Stimulated activated memory B cell treated with anti-CD40 and anti-IgM and Interleukin-4, amounts not matched to agents 10 μg/mL and 1 μg/mL and 100 μg/mL, for 72 hours (primary cell): ENCODE measurements at regions not wholly inside any gene's neighbourhood (a gene's known extent, or its start where the extent isn't known, plus 50 kb on each side); places are given as distances from the start of the nearest gene placed in this dataset.

Experiments
- ATAC-seq: fragments of 150-1000 bp; cut with Tn5 transposase; 2 replicates; pipeline ENCODE4 v1.10.0; 2021
- H3K27ac Mint-ChIP-seq: one replicate; pipeline ENCODE4 v1.8.0; 2022; ENCODE audit warnings: mild to moderate bottlenecking, mixed read lengths
- H3K27me3 Mint-ChIP-seq: one replicate; pipeline ENCODE4 v1.8.0; 2022; ENCODE audit warnings: mixed read lengths
- H3K36me3 Mint-ChIP-seq: one replicate; pipeline ENCODE4 v1.8.0; 2022; ENCODE audit warnings: mixed read lengths
- H3K4me1 Mint-ChIP-seq: one replicate; pipeline ENCODE4 v1.8.0; 2022; ENCODE audit warnings: mixed read lengths
- H3K4me3 Mint-ChIP-seq: one replicate; pipeline ENCODE4 v1.8.0; 2022; ENCODE audit warnings: mild to moderate bottlenecking, moderate library complexity, mixed read lengths
- H3K9me3 Mint-ChIP-seq: one replicate; pipeline ENCODE4 v1.8.0; 2022; ENCODE audit warnings: mixed read lengths

DNA sequence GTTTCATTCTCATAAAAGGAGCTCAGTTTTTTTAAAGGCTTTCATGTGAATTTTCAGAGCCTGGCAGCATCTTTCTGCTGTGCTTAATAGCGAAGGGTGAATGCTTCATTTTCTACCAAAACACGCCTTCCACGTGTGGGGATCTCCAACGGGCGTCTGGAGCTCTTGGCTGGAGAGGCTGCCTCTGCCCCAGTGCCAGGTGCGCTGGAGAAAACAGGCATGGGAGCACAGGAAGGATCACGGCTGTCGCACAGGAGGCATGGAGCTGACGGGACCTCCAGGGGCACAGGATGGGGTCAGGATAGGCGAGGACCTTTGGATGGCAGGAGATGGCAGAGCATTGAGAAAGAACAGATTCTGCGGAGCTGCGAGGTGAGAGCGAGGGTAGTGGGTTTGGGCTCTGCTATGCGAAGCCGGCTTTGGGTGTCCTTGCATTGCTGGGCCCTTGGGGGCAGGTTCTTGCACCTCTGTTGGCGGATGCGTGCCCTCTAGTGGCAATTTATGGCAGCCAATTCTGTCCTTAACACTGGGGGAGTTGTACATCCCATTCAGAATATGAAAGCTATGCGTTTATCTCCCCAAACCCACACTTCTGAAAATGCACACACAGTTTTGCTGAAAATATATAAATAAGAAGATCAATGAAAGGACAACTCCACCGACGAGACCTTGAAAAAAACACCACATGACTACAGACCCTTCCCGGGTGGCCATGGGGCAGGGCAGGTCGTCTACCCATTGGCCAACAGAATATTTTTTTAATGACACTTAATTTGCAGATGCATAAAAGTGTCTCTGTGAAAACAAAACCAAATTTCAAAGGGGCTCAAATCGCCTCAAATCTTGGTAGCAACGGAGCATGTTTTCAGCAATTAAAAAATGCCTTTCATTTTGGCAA is 90.4 kb upstream of the SLC35G4 start:
- peaks cover 9% of the 10 kb centered on the region for H3K27me3 Mint-ChIP-seq
- peaks cover 6% of the 10 kb centered on the region for H3K4me1 Mint-ChIP-seq
- H3K36me3 Mint-ChIP-seq, result no peaks in the 10 kb centered on the region
- H3K4me3 Mint-ChIP-seq, result no peak overlapping the region
- no peaks in the 10 kb centered on the region for H3K9me3 Mint-ChIP-seq
- peak; percentile 60 for ATAC-seq
- no peak overlapping the region for H3K27ac Mint-ChIP-seq

DNA sequence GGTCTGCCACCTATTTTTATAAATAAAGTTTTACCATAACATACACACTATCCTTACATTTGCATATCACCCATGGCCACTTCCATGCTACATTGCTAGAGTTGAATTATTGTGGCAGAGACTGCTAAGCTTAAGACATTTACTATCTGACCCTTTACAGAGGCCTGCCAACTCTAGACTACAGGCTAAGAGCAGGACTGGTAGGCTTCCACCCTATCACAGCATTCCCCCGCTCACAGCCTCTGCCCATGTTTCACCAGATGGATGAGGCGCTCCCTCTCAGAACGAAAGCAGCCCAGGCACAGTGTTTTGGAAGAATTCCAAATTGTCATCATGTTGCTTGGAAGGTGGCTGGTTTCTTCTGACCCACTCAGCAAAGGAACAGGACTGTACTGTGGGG is 91.7 kb upstream of the SLC35G4 start:
- ATAC-seq, result no peak
- H3K27ac Mint-ChIP-seq, result no peak overlapping the region
- H3K9me3 Mint-ChIP-seq, result no peaks in the 10 kb centered on the region
- peaks cover 6% of the 10 kb centered on the region for H3K4me1 Mint-ChIP-seq
- H3K36me3 Mint-ChIP-seq, result no peaks in the 10 kb centered on the region
- H3K27me3 Mint-ChIP-seq, result no peaks in the 10 kb centered on the region
- H3K4me3 Mint-ChIP-seq, result no peak overlapping the region

DNA sequence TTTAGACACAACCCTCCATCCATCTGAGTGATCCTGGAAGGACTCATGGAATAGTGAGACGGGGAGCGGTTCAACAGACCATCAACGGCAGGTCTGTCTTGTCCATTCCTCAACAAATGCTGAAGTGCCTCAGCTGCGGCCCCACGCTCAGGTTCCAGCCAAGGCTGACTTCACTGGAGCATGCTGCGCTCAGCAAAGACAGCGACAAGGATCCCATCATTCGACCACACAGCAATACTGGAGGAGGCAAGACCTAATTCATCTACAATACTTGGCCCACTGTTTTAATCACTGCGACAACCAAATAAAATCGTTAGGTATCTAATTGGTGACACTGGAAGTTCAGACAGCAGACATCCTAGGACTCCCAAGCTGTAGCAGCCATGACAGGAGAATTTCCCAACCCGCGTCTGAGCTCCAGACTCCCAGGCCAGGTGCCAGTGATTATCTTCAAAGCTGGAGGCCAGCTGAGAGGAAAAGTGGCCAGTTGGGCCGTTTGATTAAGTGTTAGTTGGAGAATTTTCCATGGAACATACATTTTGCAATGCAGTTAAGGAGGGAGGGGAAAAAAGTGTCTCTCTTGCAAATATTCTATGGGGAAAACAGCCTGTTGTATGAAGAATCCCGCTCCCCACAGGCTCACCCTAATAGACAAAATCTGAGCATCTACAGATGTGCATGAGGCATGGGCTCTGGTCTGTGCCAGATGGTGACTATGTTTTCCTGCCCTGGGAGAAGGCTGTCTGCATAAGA is 92.5 kb upstream of the SLC35G4 start:
- no peaks in the 10 kb centered on the region for H3K9me3 Mint-ChIP-seq
- H3K36me3 Mint-ChIP-seq, result no peaks in the 10 kb centered on the region
- no peak overlapping the region for H3K27ac Mint-ChIP-seq
- H3K4me3 Mint-ChIP-seq, result no peak overlapping the region
- peaks cover 7% of the 10 kb centered on the region for H3K4me1 Mint-ChIP-seq
- ATAC-seq, result no peak
- no peaks in the 10 kb centered on the region for H3K27me3 Mint-ChIP-seq

DNA sequence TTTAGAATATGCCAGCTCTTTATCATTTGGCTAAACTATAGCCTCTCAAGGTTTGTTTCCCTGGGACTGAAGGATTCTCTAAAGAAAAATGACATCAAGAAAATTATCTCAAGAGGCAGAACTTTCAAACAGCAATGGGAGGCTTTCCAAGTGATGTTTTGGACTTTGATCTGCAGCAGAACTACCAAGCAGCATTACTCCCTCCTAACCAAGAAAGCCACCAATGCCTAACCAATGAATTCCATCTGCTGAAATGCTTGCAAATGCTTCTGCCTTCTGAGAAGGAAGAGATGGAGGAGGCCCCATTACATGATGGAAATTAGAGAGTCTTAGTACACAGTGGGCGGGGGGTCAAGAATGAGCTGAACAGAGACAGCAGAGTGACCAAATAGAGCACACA is 95.1 kb upstream of the SLC35G4 start:
- Mint-ChIP-seq H3K9me3 (no peaks in the 10 kb centered on the region), H3K4me3 (no peak overlapping the region), H3K27ac (no peak overlapping the region), H3K4me1 (peaks cover 17% of the 10 kb centered on the region), H3K36me3 (no peaks in the 10 kb centered on the region), H3K27me3 (no peaks in the 10 kb centered on the region)
- no peak for ATAC-seq

DNA sequence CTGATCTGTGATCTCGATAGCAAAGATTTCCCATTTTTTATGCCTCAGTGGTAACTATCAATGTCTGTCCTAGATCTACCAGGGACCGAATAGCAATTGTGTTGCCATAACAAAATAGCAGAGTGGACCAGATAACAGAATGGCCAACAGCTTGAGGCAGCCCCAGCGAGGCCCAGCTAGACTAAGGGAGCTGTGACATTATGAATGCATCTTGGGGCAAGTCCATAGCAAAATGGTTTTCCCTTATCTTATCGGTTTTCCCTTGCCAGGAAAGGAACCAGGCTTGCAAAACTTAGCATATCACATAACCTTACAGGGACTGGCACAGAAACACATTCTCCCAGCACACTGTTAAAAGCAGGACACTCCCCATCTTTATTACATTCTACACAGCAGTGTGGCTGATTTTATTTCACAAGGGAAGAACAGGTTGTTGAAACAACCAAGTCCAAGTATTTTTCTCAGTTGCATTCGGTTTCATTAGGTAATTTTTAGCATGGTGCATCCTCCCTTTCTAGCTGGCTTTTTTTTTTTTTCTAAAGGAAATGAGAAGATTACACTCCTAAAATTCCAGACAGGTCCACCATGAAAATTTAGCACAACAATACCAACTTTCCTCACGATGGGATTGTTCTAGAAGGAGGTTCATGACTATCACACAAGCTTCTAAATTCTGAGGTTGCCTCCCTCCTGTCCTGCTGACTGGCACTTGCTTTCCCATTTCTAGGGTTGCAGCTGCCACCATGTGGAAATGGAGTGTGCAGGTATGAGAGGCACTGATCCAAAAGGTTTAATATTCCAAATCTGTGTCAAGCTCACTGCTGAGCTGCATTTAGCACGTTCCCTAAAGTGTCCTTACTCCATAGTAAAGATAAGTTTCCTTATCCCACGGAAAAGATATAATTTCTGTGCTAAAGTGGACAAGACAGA is 97.0 kb upstream of the SLC35G4 start:
- peaks cover 11% of the 10 kb centered on the region for H3K4me1 Mint-ChIP-seq
- H3K27ac Mint-ChIP-seq, result no peak overlapping the region
- no peaks in the 10 kb centered on the region for H3K27me3 Mint-ChIP-seq
- no peaks in the 10 kb centered on the region for H3K9me3 Mint-ChIP-seq
- no peak overlapping the region for H3K4me3 Mint-ChIP-seq
- peak; percentile 16 for ATAC-seq
- H3K36me3 Mint-ChIP-seq, result no peaks in the 10 kb centered on the region

DNA sequence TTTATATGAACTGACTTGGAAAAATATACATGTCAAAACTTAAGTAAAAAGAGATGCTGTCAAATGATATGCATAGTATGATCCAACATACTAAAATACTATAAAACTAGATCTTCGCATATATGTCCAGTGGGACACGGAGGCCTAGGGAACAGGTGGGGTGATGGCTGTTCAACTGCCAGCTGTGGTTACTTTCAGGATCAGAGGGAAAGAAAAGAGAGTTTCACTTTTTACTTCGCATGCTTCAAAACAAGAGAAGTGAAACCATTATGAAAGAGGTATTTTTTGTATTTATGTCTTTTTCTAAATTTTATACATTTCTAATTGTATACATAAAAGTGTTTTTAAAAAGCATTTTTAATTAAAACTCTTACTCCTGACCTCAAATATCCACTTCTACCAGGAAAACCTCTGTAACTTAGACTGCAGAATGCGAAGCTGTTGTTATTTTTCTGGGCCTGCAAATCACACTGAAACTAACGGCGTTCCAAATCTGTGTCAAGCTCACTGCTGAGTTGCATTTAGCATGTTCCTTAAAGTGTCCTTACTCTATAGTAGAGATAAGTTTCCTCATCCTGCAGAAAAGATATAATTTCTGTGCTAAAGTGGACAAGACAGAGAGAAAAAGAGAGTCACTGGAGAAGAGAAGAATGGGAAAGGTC is 97.8 kb upstream of the SLC35G4 start:
- Mint-ChIP-seq H3K27me3 (no peaks in the 10 kb centered on the region), H3K4me1 (peaks cover 11% of the 10 kb centered on the region), H3K4me3 (peak overlapping the region; percentile 44), H3K27ac (no peak overlapping the region), H3K36me3 (no peaks in the 10 kb centered on the region), H3K9me3 (no peaks in the 10 kb centered on the region)
- peak; percentile 27 for ATAC-seq

DNA sequence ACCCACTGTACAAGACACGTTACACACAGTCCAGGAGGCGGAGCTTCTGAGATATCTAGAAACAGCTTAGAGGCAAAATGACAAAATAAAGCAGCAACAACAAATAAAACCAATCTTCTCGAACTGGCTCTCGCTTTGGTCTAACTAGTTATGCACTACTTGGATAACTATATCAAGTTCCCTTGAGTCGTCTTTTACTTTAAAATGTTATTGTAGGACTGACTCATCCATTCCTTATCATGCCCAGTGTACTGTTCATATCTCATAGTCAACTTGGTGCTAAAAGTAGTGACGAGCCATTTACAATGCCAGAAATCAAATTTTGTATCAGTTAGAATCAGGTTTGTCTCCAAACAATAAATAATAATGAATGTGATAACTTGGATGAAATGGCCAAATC is 102.5 kb upstream of the SLC35G4 start:
- no peak overlapping the region for H3K4me3 Mint-ChIP-seq
- peaks cover 10% of the 10 kb centered on the region for H3K4me1 Mint-ChIP-seq
- H3K27me3 Mint-ChIP-seq, result no peaks in the 10 kb centered on the region
- H3K27ac Mint-ChIP-seq, result no peak overlapping the region
- no peaks in the 10 kb centered on the region for H3K9me3 Mint-ChIP-seq
- no peak for ATAC-seq
- H3K36me3 Mint-ChIP-seq, result no peaks in the 10 kb centered on the region

DNA sequence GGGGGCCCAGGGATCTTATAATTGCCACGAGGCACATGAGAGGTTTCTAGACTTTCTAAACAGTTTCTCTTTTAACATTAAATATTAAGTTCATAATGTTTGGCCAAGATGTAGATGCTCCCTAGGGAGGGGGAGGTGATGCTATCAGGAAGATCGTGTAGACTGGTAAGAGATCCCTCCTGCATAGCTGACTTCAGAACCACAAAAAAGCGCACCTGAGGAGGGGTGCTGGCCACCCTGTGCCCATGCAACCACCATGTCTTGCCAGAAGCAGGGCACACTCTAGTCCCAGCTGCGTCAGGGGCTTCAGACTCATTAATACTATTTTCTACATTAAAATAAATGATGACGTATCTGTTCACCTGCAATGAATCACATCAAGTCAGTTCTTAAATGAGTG is 103.4 kb upstream of the SLC35G4 start:
- H3K27ac Mint-ChIP-seq, result no peak overlapping the region
- no peaks in the 10 kb centered on the region for H3K36me3 Mint-ChIP-seq
- no peaks in the 10 kb centered on the region for H3K27me3 Mint-ChIP-seq
- peak; percentile 27 for ATAC-seq
- H3K4me1 Mint-ChIP-seq, result peaks cover 1% of the 10 kb centered on the region
- no peak overlapping the region for H3K4me3 Mint-ChIP-seq
- no peaks in the 10 kb centered on the region for H3K9me3 Mint-ChIP-seq

DNA sequence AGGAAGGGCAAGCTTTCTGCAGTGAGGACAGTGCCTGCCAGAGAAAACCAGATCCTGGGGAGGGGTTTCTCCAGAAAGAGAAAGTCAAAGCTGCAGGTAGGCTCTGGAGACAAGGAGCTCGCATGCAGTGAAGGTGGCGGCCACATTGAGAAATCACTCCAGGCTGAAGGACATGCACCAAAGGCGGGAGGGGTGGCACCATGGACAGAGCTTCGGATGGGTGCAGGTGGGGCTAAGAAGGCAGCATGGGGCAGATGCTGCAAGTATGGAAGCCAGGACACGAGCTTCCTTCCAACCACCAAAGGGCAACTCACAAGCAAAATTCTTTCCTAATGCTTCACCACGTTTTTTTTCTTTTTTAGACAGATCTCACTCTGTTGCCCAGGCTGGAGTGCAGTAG is 104.4 kb upstream of the SLC35G4 start:
- no peak overlapping the region for H3K4me3 Mint-ChIP-seq
- H3K4me1 Mint-ChIP-seq, result no peaks in the 10 kb centered on the region
- H3K36me3 Mint-ChIP-seq, result no peaks in the 10 kb centered on the region
- H3K27me3 Mint-ChIP-seq, result peaks cover 4% of the 10 kb centered on the region
- H3K27ac Mint-ChIP-seq, result no peak overlapping the region
- no peaks in the 10 kb centered on the region for H3K9me3 Mint-ChIP-seq
- ATAC-seq, result no peak

DNA sequence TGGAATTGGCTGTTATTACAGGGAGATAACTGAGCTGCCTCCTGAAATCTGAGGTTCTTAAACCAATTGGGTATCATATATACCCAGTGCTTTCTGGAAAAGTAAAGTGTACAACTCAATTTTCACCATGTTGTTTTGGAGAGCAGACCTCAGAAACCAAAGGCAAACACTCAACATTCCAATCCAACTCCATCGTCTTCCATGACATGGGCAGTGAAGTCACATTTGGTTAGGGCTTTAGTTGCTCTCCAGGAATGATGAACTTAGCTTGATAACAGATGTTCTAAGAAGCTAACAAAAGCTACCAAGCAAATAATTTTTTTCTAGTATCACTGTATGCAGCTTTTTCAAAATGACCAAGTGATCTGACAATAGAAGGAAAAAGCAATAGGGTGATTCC is 107.0 kb upstream of the SLC35G4 start:
- H3K36me3 Mint-ChIP-seq, result no peaks in the 10 kb centered on the region
- H3K4me3 Mint-ChIP-seq, result no peak overlapping the region
- no peak for ATAC-seq
- no peaks in the 10 kb centered on the region for H3K9me3 Mint-ChIP-seq
- no peaks in the 10 kb centered on the region for H3K4me1 Mint-ChIP-seq
- H3K27me3 Mint-ChIP-seq, result peaks cover 18% of the 10 kb centered on the region
- H3K27ac Mint-ChIP-seq, result no peak overlapping the region

DNA sequence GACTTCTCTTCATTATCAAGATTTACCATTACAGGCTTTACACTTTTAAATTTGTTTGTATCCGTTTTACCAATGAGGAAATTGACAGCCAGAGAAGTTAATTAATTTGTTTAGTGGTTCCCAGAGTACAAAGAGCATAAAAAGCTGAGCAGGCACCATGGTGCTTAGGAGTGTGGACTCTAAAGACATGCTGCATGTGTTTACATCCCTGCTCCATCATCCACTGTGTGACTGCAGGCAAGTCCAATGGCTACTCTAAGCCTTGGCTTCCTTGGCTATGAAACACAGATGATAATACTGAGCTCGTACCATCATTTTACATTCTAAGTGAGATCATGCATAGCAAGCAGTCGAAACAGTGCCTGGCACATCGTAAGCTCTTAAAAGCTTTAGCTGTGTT is 108.0 kb upstream of the SLC35G4 start:
- Mint-ChIP-seq H3K9me3 (no peaks in the 10 kb centered on the region), H3K27ac (no peak overlapping the region), H3K4me3 (no peak overlapping the region), H3K36me3 (no peaks in the 10 kb centered on the region), H3K27me3 (peaks cover 22% of the 10 kb centered on the region), H3K4me1 (no peaks in the 10 kb centered on the region)
- no peak for ATAC-seq

DNA sequence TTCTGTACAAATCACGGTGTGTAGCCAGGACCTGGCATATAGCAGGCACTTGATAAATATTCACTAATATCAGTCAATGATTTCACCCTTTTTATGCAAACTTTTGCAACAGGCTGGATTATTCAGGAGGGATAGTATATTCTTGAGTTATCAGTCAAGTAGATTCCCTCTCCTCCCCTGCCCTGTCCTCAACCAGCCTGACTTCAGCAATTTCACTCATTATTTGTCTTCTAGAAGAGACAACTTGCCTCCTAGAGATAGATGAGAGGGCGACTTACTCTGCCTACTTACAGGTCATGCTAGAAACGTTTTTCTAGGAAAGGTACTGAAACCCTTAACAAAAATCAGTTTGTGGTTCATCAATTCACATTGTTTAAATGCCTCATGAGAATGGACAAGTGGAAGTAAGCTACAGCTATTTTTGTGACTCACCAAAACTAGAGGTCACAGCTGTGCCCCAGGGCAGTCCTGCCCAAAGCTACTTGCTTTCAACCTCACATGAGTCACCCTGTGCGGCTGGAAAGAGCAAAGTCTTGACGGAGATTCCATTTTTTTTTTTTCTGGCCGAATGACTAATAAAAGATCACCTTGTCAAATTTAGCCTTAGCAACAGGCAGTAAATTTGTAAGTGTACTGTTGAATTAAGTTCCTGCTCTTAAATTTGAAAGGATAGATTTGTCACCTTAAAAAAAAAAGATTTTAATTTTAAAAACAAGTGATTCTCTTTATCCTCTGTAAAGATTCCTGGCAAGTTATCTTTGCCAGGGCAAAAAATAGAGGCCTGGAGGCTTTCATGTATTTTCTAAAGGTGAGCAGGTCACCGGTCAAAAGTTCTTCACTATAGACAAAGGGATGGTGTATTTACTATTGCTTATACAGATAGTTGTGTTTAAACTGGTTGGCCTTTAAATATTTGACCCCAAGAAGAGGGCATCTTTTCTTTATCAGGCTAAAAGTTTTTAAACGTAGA is 109.0 kb upstream of the SLC35G4 start:
- Mint-ChIP-seq H3K9me3 (no peaks in the 10 kb centered on the region), H3K27me3 (peaks cover 25% of the 10 kb centered on the region), H3K36me3 (no peaks in the 10 kb centered on the region), H3K4me3 (no peak overlapping the region), H3K4me1 (no peaks in the 10 kb centered on the region), H3K27ac (no peak overlapping the region)
- ATAC-seq, result no peak

DNA sequence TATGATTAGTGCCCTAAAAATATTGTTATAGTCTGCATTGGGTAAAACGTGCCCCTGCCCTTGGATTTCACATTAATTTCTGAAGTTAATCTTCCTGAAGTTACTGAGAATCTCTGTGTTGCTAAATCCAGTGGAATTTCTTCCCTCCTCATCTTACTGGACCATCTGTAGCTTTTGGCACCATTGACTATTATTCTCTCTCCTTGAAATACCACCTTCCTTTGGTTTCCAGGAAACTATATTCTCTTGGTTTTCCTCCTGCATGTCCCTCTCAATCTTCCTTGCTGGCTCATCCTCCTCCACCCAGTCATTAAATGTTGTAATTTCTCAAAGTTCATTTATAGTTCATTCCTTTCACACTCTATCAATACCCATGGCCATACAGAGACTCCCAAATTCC is 110.6 kb upstream of the SLC35G4 start:
- Mint-ChIP-seq H3K27ac (no peak overlapping the region), H3K4me1 (no peaks in the 10 kb centered on the region), H3K4me3 (no peak overlapping the region), H3K36me3 (no peaks in the 10 kb centered on the region), H3K27me3 (peaks cover 25% of the 10 kb centered on the region), H3K9me3 (no peaks in the 10 kb centered on the region)
- ATAC-seq, result no peak

DNA sequence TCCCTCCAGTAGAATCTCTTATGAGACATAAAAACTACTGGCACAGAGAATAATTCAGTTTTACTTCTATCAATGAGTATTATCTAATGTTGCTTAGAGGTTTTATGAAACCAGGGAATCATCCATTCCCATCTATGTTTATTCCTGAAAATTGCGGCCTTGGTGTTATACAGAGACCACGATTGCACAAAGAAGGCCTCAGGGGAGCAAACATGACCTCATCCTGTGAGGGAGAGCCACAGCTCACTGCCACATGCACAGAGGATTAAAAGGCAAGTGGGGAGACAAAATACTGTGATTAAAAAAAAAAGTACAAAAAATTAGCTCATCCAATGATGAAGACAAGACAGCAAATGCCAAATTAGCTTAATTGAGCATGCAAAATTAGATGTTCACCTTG is 111.8 kb upstream of the SLC35G4 start:
- H3K27me3 Mint-ChIP-seq, result peaks cover 25% of the 10 kb centered on the region
- no peak overlapping the region for H3K4me3 Mint-ChIP-seq
- H3K4me1 Mint-ChIP-seq, result no peaks in the 10 kb centered on the region
- H3K27ac Mint-ChIP-seq, result no peak overlapping the region
- no peaks in the 10 kb centered on the region for H3K36me3 Mint-ChIP-seq
- no peaks in the 10 kb centered on the region for H3K9me3 Mint-ChIP-seq
- ATAC-seq, result no peak
